Esophagus (tissue), 2 donors: ENCODE measurements at regions not wholly inside any gene's neighbourhood (a gene's known extent, or its start where the extent isn't known, plus 50 kb on each side); places are given as distances from the start of the nearest gene placed in this dataset.

Experiments
- H3K27ac ChIP-seq, 2 donors: one replicate each; pipeline ENCODE4 v1.5.1; 2013; ENCODE audit warnings: low read depth in 2 of 2, mild to moderate bottlenecking in 2 of 2, inconsistent platforms in 1 of 2, low read length in 1 of 2, moderate library complexity in 1 of 2
- H3K27me3 ChIP-seq, 2 donors: one replicate each; pipeline ENCODE4 v1.6.1; 2013; ENCODE audit warnings: low read length in 2 of 2, control low read depth in 1 of 2, mild to moderate bottlenecking in 1 of 2; ENCODE audit not compliant: insufficient read depth in 2 of 2, control insufficient read depth in 1 of 2
- H3K36me3 ChIP-seq, 2 donors: one replicate each; pipeline ENCODE4 v1.6.1; 2013; ENCODE audit warnings: low read length in 1 of 2; ENCODE audit not compliant: control insufficient read depth in 2 of 2, insufficient read depth in 2 of 2
- H3K4me1 ChIP-seq, 2 donors: one replicate each; pipeline ENCODE4 v1.6.1; 2013; ENCODE audit warnings: low read length in 1 of 2; ENCODE audit not compliant: control insufficient read depth in 2 of 2, insufficient read depth in 2 of 2
- H3K4me3 ChIP-seq, 2 donors: one replicate each; pipeline ENCODE4 v1.5.1; 2013; ENCODE audit warnings: low read length in 2 of 2, mild to moderate bottlenecking in 2 of 2, low read depth in 1 of 2, moderate library complexity in 1 of 2
- H3K9me3 ChIP-seq, 2 donors: one replicate each; pipeline ENCODE4 v1.6.1; 2013; ENCODE audit warnings: mild to moderate bottlenecking in 2 of 2, low read depth in 1 of 2, low read length in 1 of 2, moderate library complexity in 1 of 2; ENCODE audit not compliant: control insufficient read depth in 2 of 2, insufficient read depth in 1 of 2
- WGBS, 2 donors: extraction: QIAGEN DNeasy Blood & Tissue Kit; methylation state at CpG; one replicate each; pipeline ENCODE4 v1.1.7; 2013; 5-methylcytosine and 5-hydroxymethylcytosine counted together
- donor health status: healthy with polysubstance abuse.
- donor health status: Bipolar disorder and iron deficiency.

GRCh38 chr12:105977652-105978051, 161.1 kb downstream of the NUAK1 start:
- no peaks in the 10 kb centered on the region for H3K9me3 ChIP-seq
- no peak overlapping the region for H3K27ac ChIP-seq
- WGBS, 2 donors, result 81 to 85% methylated on average over 1 of the region's 1 CpG
- no peaks in the 10 kb centered on the region for H3K27me3 ChIP-seq
- H3K4me3 ChIP-seq, result no peak overlapping the region
- H3K4me1 ChIP-seq, result peaks cover 0 to 3% of the 10 kb centered on the region in 2 donors
- no peaks in the 10 kb centered on the region for H3K36me3 ChIP-seq

DNA sequence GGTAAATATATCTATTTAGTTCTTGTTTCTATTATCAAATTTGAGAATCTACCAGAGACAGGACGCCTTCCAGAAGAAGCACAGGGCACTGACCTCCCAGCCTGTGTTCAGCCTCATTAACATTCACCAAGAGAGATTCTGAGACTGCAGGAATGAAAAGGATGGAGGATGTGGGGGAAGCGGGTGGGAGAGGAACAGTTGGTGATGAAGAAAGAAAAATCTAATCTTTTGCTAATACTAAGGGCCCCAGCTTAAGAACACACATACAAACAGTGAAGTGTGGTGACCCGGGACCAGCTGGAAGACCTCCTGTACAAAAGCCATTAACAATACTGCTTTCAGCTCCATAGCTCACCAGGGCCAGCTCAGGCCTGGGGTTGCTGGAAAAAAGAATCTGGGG, 160.5 kb downstream of the NUAK1 start:
- no peaks in the 10 kb centered on the region for H3K27me3 ChIP-seq
- 76 to 88% methylated on average over 3 of the region's 3 CpGs for WGBS, 2 donors

DNA sequence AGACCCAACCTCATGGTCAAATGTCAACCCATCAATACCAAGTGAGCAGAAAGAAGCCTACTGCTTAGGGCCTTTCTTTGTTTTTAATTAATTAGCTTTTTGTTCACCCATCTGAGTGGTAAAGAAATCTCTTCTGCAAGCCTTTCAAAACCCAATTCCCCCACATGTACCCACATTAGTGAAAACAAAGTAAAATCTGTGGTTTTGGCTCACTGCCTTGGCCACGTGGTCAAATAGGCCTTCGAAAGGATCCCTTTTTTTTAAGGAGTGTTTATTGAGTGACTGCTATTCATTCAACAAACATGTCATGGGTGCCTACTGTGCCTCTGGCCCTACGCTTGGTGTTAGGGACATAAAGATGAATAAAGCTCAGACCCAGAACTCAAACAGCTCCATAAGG, 160.1 kb downstream of the NUAK1 start:
- Histone ChIP-seq H3K4me1 (peaks cover 0 to 3% of the 10 kb centered on the region in 2 donors), H3K27me3 (no peaks in the 10 kb centered on the region), H3K9me3 (no peaks in the 10 kb centered on the region), H3K4me3 (no peak overlapping the region), H3K36me3 (no peaks in the 10 kb centered on the region), H3K27ac (no peak overlapping the region)
- 56 to 62% methylated on average over 3 of the region's 3 CpGs for WGBS, 2 donors

More for the DNA sequence above, 160.5 kb downstream of the NUAK1 start:
- no peak overlapping the region for H3K27ac ChIP-seq
- no peaks in the 10 kb centered on the region for H3K36me3 ChIP-seq
- no peaks in the 10 kb centered on the region for H3K9me3 ChIP-seq
- H3K4me1 ChIP-seq, result peaks cover 0 to 3% of the 10 kb centered on the region in 2 donors
- H3K4me3 ChIP-seq, result no peak overlapping the region

GRCh38 chr12:105980085-105980484, 158.7 kb downstream of the NUAK1 start:
- WGBS, 2 donors, result 82 to 88% methylated on average over 1 of the region's 1 CpG
- Histone ChIP-seq H3K27me3 (no peaks in the 10 kb centered on the region), H3K36me3 (no peaks in the 10 kb centered on the region), H3K4me3 (no peak overlapping the region), H3K9me3 (no peaks in the 10 kb centered on the region), H3K4me1 (peaks cover 0 to 3% of the 10 kb centered on the region in 2 donors), H3K27ac (no peak overlapping the region)

DNA sequence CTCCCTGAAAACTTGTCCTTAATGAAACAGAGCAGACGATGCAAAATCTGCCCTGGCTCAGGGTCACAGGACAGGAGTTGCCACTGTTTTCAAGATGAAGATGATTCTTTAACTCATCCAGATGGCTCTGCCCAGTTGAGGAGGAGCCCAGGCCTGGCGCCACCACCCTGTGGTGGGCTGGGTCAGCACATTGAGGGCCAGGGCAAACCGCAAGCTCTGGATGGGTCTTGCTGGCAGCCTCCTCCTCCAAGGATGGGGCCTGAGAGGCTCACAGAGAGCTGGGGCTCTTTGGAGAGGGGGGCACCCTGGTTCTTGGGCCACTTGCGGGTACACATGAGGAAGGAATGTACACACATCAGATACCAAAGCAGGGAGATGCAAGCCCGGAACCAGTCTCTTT, 158.2 kb downstream of the NUAK1 start:
- WGBS, 2 donors, result 81 to 82% methylated on average over 5 of the region's 5 CpGs
- H3K36me3 ChIP-seq, result no peaks in the 10 kb centered on the region
- no peak overlapping the region for H3K27ac ChIP-seq
- peaks cover 0 to 3% of the 10 kb centered on the region in 2 donors for H3K4me1 ChIP-seq
- H3K27me3 ChIP-seq, result no peaks in the 10 kb centered on the region
- H3K4me3 ChIP-seq, result no peak overlapping the region
- no peaks in the 10 kb centered on the region for H3K9me3 ChIP-seq

- 68 to 77% methylated on average over 6 of the region's 6 CpGs for WGBS, 2 donors
- Histone ChIP-seq H3K9me3 (no peaks in the 10 kb centered on the region), H3K36me3 (no peaks in the 10 kb centered on the region)
Observed at GRCh38 chr12:105982022-105982421, 156.7 kb downstream of the NUAK1 start.

GRCh38 chr12:105983622-105984320, 155.0 kb downstream of the NUAK1 start:
- Histone ChIP-seq H3K27me3 (no peaks in the 10 kb centered on the region), H3K9me3 (no peaks in the 10 kb centered on the region), H3K4me3 (no peak overlapping the region), H3K36me3 (no peaks in the 10 kb centered on the region), H3K27ac (no peak overlapping the region), H3K4me1 (peaks cover 0 to 3% of the 10 kb centered on the region in 2 donors)
- 76 to 81% methylated on average over 7 of the region's 7 CpGs for WGBS, 2 donors

More at GRCh38 chr12:105982022-105982421, 156.7 kb downstream of the NUAK1 start:
- Histone ChIP-seq H3K4me1 (peaks cover 0 to 3% of the 10 kb centered on the region in 2 donors), H3K4me3 (no peak overlapping the region), H3K27ac (no peak overlapping the region), H3K27me3 (no peaks in the 10 kb centered on the region)

DNA sequence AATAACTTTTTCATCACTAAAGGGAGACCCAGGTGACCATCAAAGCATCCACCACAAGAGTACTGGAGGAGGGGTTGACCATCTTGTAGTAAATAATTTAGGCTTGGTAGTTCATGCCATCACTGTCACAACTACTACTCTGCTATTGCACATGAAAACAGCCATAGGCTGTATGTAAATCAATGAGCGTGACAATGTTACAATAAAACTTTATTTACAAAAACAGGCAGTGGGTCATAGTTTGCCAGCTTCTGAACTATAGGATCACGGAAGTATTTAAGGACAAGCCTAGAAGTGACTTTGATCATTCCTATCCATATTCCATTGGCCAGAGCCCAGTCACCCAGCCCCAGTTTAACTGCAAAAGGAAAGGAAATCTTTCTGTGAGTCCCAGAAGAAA, 153.4 kb downstream of the NUAK1 start:
- Histone ChIP-seq H3K27ac (no peak overlapping the region), H3K9me3 (no peaks in the 10 kb centered on the region), H3K36me3 (no peaks in the 10 kb centered on the region), H3K4me1 (no peaks in the 10 kb centered on the region), H3K27me3 (no peaks in the 10 kb centered on the region), H3K4me3 (no peak overlapping the region)
- 70 to 79% methylated on average over 2 of the region's 2 CpGs for WGBS, 2 donors

GRCh38 chr12:105986779-105987684, 151.7 kb downstream of the NUAK1 start:
- Histone ChIP-seq H3K4me3 (no peak overlapping the region), H3K4me1 (no peaks in the 10 kb centered on the region), H3K27ac (no peak overlapping the region), H3K27me3 (no peaks in the 10 kb centered on the region), H3K36me3 (no peaks in the 10 kb centered on the region), H3K9me3 (no peaks in the 10 kb centered on the region)
- 71 to 79% methylated on average over 4 of the region's 4 CpGs for WGBS, 2 donors
